WERI-Rb-1 (cell line): ENCODE measurements at regions not wholly inside any gene's neighbourhood (a gene's known extent, or its start where the extent isn't known, plus 50 kb on each side); places are given as distances from the start of the nearest gene placed in this dataset.

ENCODE experiments used
- DNase-seq: peaks from one replicate; pipeline ENCODE4 v3.0.0-alpha.2; 2020
- H3K27ac ChIP-seq: fragments of 250-450 bp; sonication (Bioruptor Pico); 2 replicates; pipeline ENCODE4 v1.5.1; 2020; ENCODE audit warnings: mild to moderate bottlenecking, moderate library complexity
- H3K27me3 ChIP-seq: fragments of 250-450 bp; sonication (Bioruptor Pico); 2 replicates; pipeline ENCODE4 v1.5.1; 2021; ENCODE audit warnings: mild to moderate bottlenecking, low read depth, moderate library complexity; ENCODE audit not compliant: insufficient read depth, severe bottlenecking
- H3K36me3 ChIP-seq: fragments of 250-450 bp; sonication (Bioruptor Pico); 2 replicates; pipeline ENCODE4 v1.5.1; 2020; ENCODE audit warnings: mild to moderate bottlenecking, moderate library complexity
- H3K4me3 ChIP-seq: 2 replicates; pipeline ENCODE4 v1.5.1; 2011; ENCODE audit warnings: low read depth, mild to moderate bottlenecking, control low read depth, low read length
- H3K9me3 ChIP-seq: fragments of 250-450 bp; sonication (Bioruptor Pico); 2 replicates; pipeline ENCODE4 v1.5.1; 2021; ENCODE audit warnings: mild to moderate bottlenecking, moderate library complexity; ENCODE audit not compliant: severe bottlenecking
- TF ChIP-seq, protein P1 (sequence below): IDR thresholded peaks from 2 replicates; pipeline ENCODE4 v1.5.1; 2011; ENCODE audit warnings: low read depth, mild to moderate bottlenecking, control low read depth, inconsistent platforms, low read length

- Histone ChIP-seq H3K9me3 (no peaks in the 10 kb centered on the region), H3K27ac (no peak overlapping the region), H3K27me3 (no peaks in the 10 kb centered on the region), H3K36me3 (no peaks in the 10 kb centered on the region), H3K4me3 (no peak overlapping the region)
- peak; percentile 45 for DNase-seq
- TF ChIP-seq, protein P1, sequence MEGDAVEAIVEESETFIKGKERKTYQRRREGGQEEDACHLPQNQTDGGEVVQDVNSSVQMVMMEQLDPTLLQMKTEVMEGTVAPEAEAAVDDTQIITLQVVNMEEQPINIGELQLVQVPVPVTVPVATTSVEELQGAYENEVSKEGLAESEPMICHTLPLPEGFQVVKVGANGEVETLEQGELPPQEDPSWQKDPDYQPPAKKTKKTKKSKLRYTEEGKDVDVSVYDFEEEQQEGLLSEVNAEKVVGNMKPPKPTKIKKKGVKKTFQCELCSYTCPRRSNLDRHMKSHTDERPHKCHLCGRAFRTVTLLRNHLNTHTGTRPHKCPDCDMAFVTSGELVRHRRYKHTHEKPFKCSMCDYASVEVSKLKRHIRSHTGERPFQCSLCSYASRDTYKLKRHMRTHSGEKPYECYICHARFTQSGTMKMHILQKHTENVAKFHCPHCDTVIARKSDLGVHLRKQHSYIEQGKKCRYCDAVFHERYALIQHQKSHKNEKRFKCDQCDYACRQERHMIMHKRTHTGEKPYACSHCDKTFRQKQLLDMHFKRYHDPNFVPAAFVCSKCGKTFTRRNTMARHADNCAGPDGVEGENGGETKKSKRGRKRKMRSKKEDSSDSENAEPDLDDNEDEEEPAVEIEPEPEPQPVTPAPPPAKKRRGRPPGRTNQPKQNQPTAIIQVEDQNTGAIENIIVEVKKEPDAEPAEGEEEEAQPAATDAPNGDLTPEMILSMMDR: 0 out of 2 replicates have a peak, but pooled peaks have one; percentile 22
Observed at GRCh38 chr14:50055461-50056228, 60.7 kb downstream of the VCPKMT start.

DNA sequence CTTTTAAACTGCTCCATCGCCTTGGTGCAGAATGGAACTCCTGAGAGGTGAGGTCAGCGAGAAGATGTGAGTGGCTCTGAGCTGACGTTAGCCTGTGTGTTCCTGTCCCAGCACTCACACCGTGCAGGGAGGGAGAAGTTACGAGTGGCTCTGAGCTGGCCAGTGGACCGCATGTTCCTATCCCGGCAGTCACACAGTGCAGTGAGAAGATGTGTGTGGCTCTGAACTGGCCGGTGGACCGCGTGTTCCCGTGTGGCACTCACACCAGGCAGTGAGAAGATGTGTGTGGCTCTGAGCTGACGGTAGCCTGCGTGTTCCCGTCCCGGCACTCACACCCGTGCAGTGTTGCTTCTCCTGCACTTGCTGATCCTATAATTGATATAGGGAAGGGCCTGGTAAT, 59.9 kb downstream of the VCPKMT start:
- no peak for DNase-seq
- no peaks in the 10 kb centered on the region for H3K9me3 ChIP-seq
- H3K4me3 ChIP-seq: no peak overlapping the region
- no peaks in the 10 kb centered on the region for H3K27me3 ChIP-seq
- no peak overlapping the region for H3K27ac ChIP-seq
- H3K36me3 ChIP-seq: no peaks in the 10 kb centered on the region
- TF ChIP-seq, protein P1: no peak

GRCh38 chr14:50057331-50057730, 59.0 kb downstream of the VCPKMT start:
- Histone ChIP-seq H3K27me3 (no peaks in the 10 kb centered on the region), H3K9me3 (no peaks in the 10 kb centered on the region), H3K4me3 (no peak overlapping the region), H3K27ac (no peak overlapping the region), H3K36me3 (no peaks in the 10 kb centered on the region)
- TF ChIP-seq, protein P1: no peak
- DNase-seq: no peak

- DNase-seq: no peak
- Histone ChIP-seq H3K9me3 (no peaks in the 10 kb centered on the region), H3K27me3 (no peaks in the 10 kb centered on the region), H3K27ac (no peak overlapping the region), H3K4me3 (no peak overlapping the region), H3K36me3 (no peaks in the 10 kb centered on the region)
- TF ChIP-seq, protein P1: no peak
Observed at GRCh38 chr14:50058113-50058512, 58.3 kb downstream of the VCPKMT start.
